ENCODE measurements at regions not wholly inside any gene's neighbourhood (a gene's known extent, or its start where the extent isn't known, plus 50 kb on each side); places are given as distances from the start of the nearest gene placed in this dataset.

GRCh38 chr3:7874116-7874515 is 627.5 kb upstream of the LMCD1 start:
- Histone ChIP-seq H3K4me1 (no peaks in the 10 kb centered on the region), H3K36me3 (no peaks in the 10 kb centered on the region), H3K4me3 (no peak overlapping the region), H3K27ac (no peak overlapping the region), H3K9me3 (no peaks in the 10 kb centered on the region), H3K27me3 (no peaks in the 10 kb centered on the region)
- DNase-seq: no peak
- 94 to 100% methylated on average over 1 of the region's 1 CpG for WGBS, 2 donors (ENCODE audit: low coverage in 1 of 2)
- in situ Hi-C loops (cut with MboI; ENCODE audit: low pct_ligation_motif_present in 1 of 4, low pct_unique_long_range_greater_than_20kb in 1 of 4, low sequenced_read_pairs in 3 of 4) (no loop called here), intact Hi-C loops (cut with DNase I; ENCODE audit: low total_unique reads) (no loop called here)
- TF ChIP-seq EP300 (IDR thresholded peaks at IDR 0.05; ENCODE audit: low read depth): no peak
- TF ChIP-seq POLR2A (IDR thresholded peaks at IDR 0.05): no peak
- TF ChIP-seq CTCF (IDR thresholded peaks at IDR 0.05): no peak
- no peak for TF ChIP-seq POLR2AphosphoS5 (IDR thresholded peaks at IDR 0.05)

- DNase-seq: no peak
- TF ChIP-seq POLR2A (IDR thresholded peaks at IDR 0.05): no peak
- no peak for TF ChIP-seq EP300 (IDR thresholded peaks at IDR 0.05; ENCODE audit: low read depth)
- no peak for TF ChIP-seq POLR2AphosphoS5 (IDR thresholded peaks at IDR 0.05)
- H3K4me1 ChIP-seq: no peaks in the 10 kb centered on the region
- no peaks in the 10 kb centered on the region for H3K9me3 ChIP-seq
- no peak overlapping the region for H3K27ac ChIP-seq
- intact Hi-C loops (cut with DNase I; ENCODE audit: low total_unique reads): no loop called here
- no peaks in the 10 kb centered on the region for H3K27me3 ChIP-seq
- H3K36me3 ChIP-seq: no peaks in the 10 kb centered on the region
- no peak overlapping the region for H3K4me3 ChIP-seq
- in situ Hi-C loops (cut with MboI; ENCODE audit: low pct_ligation_motif_present in 1 of 4, low pct_unique_long_range_greater_than_20kb in 1 of 4, low sequenced_read_pairs in 3 of 4): no loop called here
Measured at GRCh38 chr3:7875925-7876324, 625.7 kb upstream of the LMCD1 start.

- H3K4me1 ChIP-seq: no peaks in the 10 kb centered on the region
- no peak overlapping the region for H3K4me3 ChIP-seq
- intact Hi-C loops (cut with DNase I; ENCODE audit: low total_unique reads): no loop called here
- no peaks in the 10 kb centered on the region for H3K27me3 ChIP-seq
- in situ Hi-C loops (cut with MboI; ENCODE audit: low pct_ligation_motif_present in 1 of 4, low pct_unique_long_range_greater_than_20kb in 1 of 4, low sequenced_read_pairs in 3 of 4): no loop called here
- H3K9me3 ChIP-seq: no peaks in the 10 kb centered on the region
- TF ChIP-seq POLR2AphosphoS5 (IDR thresholded peaks at IDR 0.05) (no peak), CTCF (IDR thresholded peaks at IDR 0.05) (no peak), POLR2A (IDR thresholded peaks at IDR 0.05) (no peak), EP300 (IDR thresholded peaks at IDR 0.05; ENCODE audit: low read depth) (no peak)
- H3K27ac ChIP-seq: no peak overlapping the region
- WGBS, 2 donors (ENCODE audit: low coverage in 1 of 2): 57 to 73% methylated on average over 2 to 3 of the region's 3 CpGs
- DNase-seq: no peak
- H3K36me3 ChIP-seq: no peaks in the 10 kb centered on the region
Measured at GRCh38 chr3:7876741-7877297, 624.8 kb upstream of the LMCD1 start.

- WGBS, 2 donors (ENCODE audit: low coverage in 1 of 2): 72 to 82% methylated on average over 5 of the region's 5 CpGs
- in situ Hi-C loops (cut with MboI; ENCODE audit: low pct_ligation_motif_present in 1 of 4, low pct_unique_long_range_greater_than_20kb in 1 of 4, low sequenced_read_pairs in 3 of 4) (no loop called here), intact Hi-C loops (cut with DNase I; ENCODE audit: low total_unique reads) (no loop called here)
- Histone ChIP-seq H3K4me3 (no peak overlapping the region), H3K36me3 (no peaks in the 10 kb centered on the region), H3K9me3 (no peaks in the 10 kb centered on the region), H3K27me3 (no peaks in the 10 kb centered on the region), H3K27ac (no peak overlapping the region), H3K4me1 (no peaks in the 10 kb centered on the region)
- no peak for TF ChIP-seq POLR2A (IDR thresholded peaks at IDR 0.05)
- no peak for TF ChIP-seq EP300 (IDR thresholded peaks at IDR 0.05; ENCODE audit: low read depth)
- TF ChIP-seq POLR2AphosphoS5 (IDR thresholded peaks at IDR 0.05): no peak
- TF ChIP-seq CTCF (IDR thresholded peaks at IDR 0.05): no peak
- DNase-seq: no peak
Measured at GRCh38 chr3:7877312-7877711, 624.3 kb upstream of the LMCD1 start.

GRCh38 chr3:7879572-7879971 is 622.1 kb upstream of the LMCD1 start:
- H3K36me3 ChIP-seq: no peaks in the 10 kb centered on the region
- intact Hi-C loops (cut with DNase I; ENCODE audit: low total_unique reads): no loop called here
- H3K4me1 ChIP-seq: no peaks in the 10 kb centered on the region
- DNase-seq: no peak
- H3K27ac ChIP-seq: no peak overlapping the region
- no peak overlapping the region for H3K4me3 ChIP-seq
- H3K9me3 ChIP-seq: no peaks in the 10 kb centered on the region
- TF ChIP-seq CTCF (IDR thresholded peaks at IDR 0.05): no peak
- no peak for TF ChIP-seq POLR2A (IDR thresholded peaks at IDR 0.05)
- TF ChIP-seq EP300 (IDR thresholded peaks at IDR 0.05; ENCODE audit: low read depth): no peak
- TF ChIP-seq POLR2AphosphoS5 (IDR thresholded peaks at IDR 0.05): no peak
- WGBS, 2 donors (ENCODE audit: low coverage in 1 of 2): 67 to 82% methylated on average over 1 of the region's 1 CpG
- in situ Hi-C loops (cut with MboI; ENCODE audit: low pct_ligation_motif_present in 1 of 4, low pct_unique_long_range_greater_than_20kb in 1 of 4, low sequenced_read_pairs in 3 of 4): no loop called here
- H3K27me3 ChIP-seq: no peaks in the 10 kb centered on the region
